Neural cell (in vitro differentiated cells): ENCODE measurements at regions not wholly inside any gene's neighbourhood (a gene's known extent, or its start where the extent isn't known, plus 50 kb on each side); places are given as distances from the start of the nearest gene placed in this dataset.

Experiments used
- H2AFZ ChIP-seq: fragments of 200-600, 300-800 bp; sonication (generic), shearing (Covaris generic); 2 replicates; pipeline ENCODE4 v1.6.0; 2014; ENCODE audit warnings: low read depth, mild to moderate bottlenecking, antibody characterized with exemption, low read length, moderate library complexity
- H3F3A ChIP-seq: fragments of 200-600 bp; shearing (Covaris generic); 2 replicates; pipeline ENCODE4 v1.6.1; 2016; ENCODE audit warnings: mild to moderate bottlenecking, moderate library complexity, mixed read lengths, antibody characterized with exemption, low read length; ENCODE audit not compliant: insufficient read depth, poor library complexity, severe bottlenecking
- H3K27ac ChIP-seq: fragments of 200-600, 300-800 bp; sonication (generic), shearing (Covaris generic); 2 replicates; pipeline ENCODE4 v1.5.1; 2014; ENCODE audit warnings: mild to moderate bottlenecking, low read length, moderate library complexity
- H3K27me3 ChIP-seq: fragments of 300-800, 200-600 bp; sonication (generic), shearing (Covaris generic); 2 replicates; pipeline ENCODE4 v1.6.0; 2014; ENCODE audit warnings: mild to moderate bottlenecking, low read depth, low read length, moderate library complexity; ENCODE audit not compliant: insufficient read depth
- H3K36me3 ChIP-seq: fragments of 300-800, 200-600 bp; sonication (generic), shearing (Covaris generic); 2 replicates; pipeline ENCODE4 v1.5.1; 2014; ENCODE audit warnings: mild to moderate bottlenecking, antibody characterized with exemption, low read length, moderate library complexity; ENCODE audit not compliant: insufficient read depth
- H3K4me2 ChIP-seq: fragments of 300-800, 200-600 bp; sonication (generic), shearing (Covaris generic); 2 replicates; pipeline ENCODE4 v1.6.0; 2014; ENCODE audit warnings: mild to moderate bottlenecking, low read length
- H3K4me3 ChIP-seq: fragments of 300-800, 200-600 bp; sonication (generic), shearing (Covaris generic); 2 replicates; pipeline ENCODE4 v1.5.1; 2014; ENCODE audit warnings: mild to moderate bottlenecking, low read length, moderate library complexity
- H3K79me2 ChIP-seq: fragments of 200-600 bp; shearing (Covaris generic); replicated peaks from 2 replicates; pipeline ENCODE4 v1.6.0; 2014; ENCODE audit warnings: mild to moderate bottlenecking, low read length, moderate library complexity; ENCODE audit not compliant: insufficient read depth
- H3K9ac ChIP-seq: fragments of 300-800, 200-600 bp; sonication (generic), shearing (Covaris generic); 2 replicates; pipeline ENCODE4 v1.6.1; 2016; ENCODE audit warnings: mild to moderate bottlenecking, low read length, mixed read lengths
- H3K9me2 ChIP-seq: fragments of 200-600 bp; shearing (Covaris generic); 2 replicates; pipeline ENCODE4 v1.6.1; 2016; ENCODE audit warnings: mild to moderate bottlenecking, low read length, mixed read lengths; ENCODE audit not compliant: insufficient read depth
- H3K9me3 ChIP-seq: fragments of 200-600, 300-800 bp; sonication (generic), shearing (Covaris generic); 2 replicates; pipeline ENCODE4 v1.6.1; 2016; ENCODE audit warnings: mild to moderate bottlenecking, mixed run types, low read length, moderate library complexity, mixed read lengths
- H4K20me1 ChIP-seq: fragments of 200-600 bp; shearing (Covaris generic); 2 replicates; pipeline ENCODE4 v1.6.1; 2016; ENCODE audit warnings: mild to moderate bottlenecking, mixed run types; ENCODE audit not compliant: insufficient read depth
- EP300 ChIP-seq: fragments of 450-650 bp; conservative IDR thresholded peaks from 2 replicates; pipeline ENCODE4 v1.6.1; 2014; ENCODE audit warnings: antibody characterized with exemption, mild to moderate bottlenecking, moderate library complexity; ENCODE audit not compliant: poor library complexity, severe bottlenecking
- EZH2 ChIP-seq: fragments of 200-600, 300-800 bp; shearing (Covaris generic), sonication (generic); IDR thresholded peaks from 2 replicates; pipeline ENCODE4 v1.6.1; 2014; ENCODE audit warnings: antibody characterized with exemption, low read length, borderline replicate concordance, mild to moderate bottlenecking; ENCODE audit not compliant: insufficient read depth, poor library complexity, severe bottlenecking
- MXI1 ChIP-seq: fragments of 450-650 bp; conservative IDR thresholded peaks from 2 replicates; pipeline ENCODE4 v1.6.1; 2014; ENCODE audit warnings: antibody characterized with exemption, mild to moderate bottlenecking; ENCODE audit not compliant: poor library complexity, severe bottlenecking
- POLR2AphosphoS5 ChIP-seq: IDR thresholded peaks from 2 replicates; pipeline ENCODE4 v1.6.1; 2012
- RAD21 ChIP-seq: fragments of 450-650 bp; conservative IDR thresholded peaks from 2 replicates; pipeline ENCODE4 v1.6.1; 2014; ENCODE audit warnings: antibody characterized with exemption, mild to moderate bottlenecking, moderate library complexity
- SMC3 ChIP-seq: fragments of 450-650 bp; conservative IDR thresholded peaks from 2 replicates; pipeline ENCODE4 v1.6.1; 2014; ENCODE audit warnings: antibody characterized with exemption, mild to moderate bottlenecking, moderate library complexity; ENCODE audit not compliant: poor library complexity
- TAF1 ChIP-seq: IDR thresholded peaks from 2 replicates; pipeline ENCODE4 v1.6.1; 2012; ENCODE audit warnings: low read depth
- TF ChIP-seq, protein P1 (sequence below): IDR thresholded peaks from 2 replicates; pipeline ENCODE4 v1.6.1; 2012; ENCODE audit warnings: borderline replicate concordance
- TF ChIP-seq, protein P2 (sequence below): fragments of 450-650 bp; IDR thresholded peaks from 2 replicates; pipeline ENCODE4 v1.5.1; 2014; ENCODE audit warnings: antibody characterized with exemption, mild to moderate bottlenecking, moderate library complexity; ENCODE audit not compliant: poor library complexity, severe bottlenecking

DNA sequence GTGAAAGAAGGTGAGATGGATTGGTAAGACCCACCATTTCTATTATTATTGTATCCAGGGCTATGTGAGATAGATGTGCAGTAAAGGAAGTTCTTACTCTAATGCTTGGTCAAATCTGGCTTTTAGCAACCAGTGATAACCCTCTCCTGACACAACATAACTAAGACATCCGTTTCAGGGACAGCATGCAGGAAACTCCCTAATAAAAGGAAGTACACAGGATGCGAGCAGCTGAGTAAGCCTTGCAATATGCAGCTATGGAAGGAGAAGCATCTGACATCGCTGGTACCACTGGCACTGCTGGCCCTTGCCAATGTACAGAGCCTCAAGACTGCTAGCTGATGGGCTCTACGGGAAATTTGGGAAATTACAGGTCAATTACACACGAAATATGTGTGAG lies 662.3 kb downstream of the NR2F2 start:
- Histone ChIP-seq H3K9me2 (no peaks in the 10 kb centered on the region), H3K27ac (no peak overlapping the region), H4K20me1 (no peaks in the 10 kb centered on the region), H2AFZ (no peak overlapping the region), H3K36me3 (no peaks in the 10 kb centered on the region), H3F3A (no peaks in the 10 kb centered on the region), H3K79me2 (no peaks in the 10 kb centered on the region), H3K27me3 (no peaks in the 10 kb centered on the region), H3K9ac (no peak overlapping the region), H3K4me2 (no peak overlapping the region), H3K9me3 (no peaks in the 10 kb centered on the region), H3K4me3 (no peak overlapping the region)
- TF ChIP-seq, protein P1, sequence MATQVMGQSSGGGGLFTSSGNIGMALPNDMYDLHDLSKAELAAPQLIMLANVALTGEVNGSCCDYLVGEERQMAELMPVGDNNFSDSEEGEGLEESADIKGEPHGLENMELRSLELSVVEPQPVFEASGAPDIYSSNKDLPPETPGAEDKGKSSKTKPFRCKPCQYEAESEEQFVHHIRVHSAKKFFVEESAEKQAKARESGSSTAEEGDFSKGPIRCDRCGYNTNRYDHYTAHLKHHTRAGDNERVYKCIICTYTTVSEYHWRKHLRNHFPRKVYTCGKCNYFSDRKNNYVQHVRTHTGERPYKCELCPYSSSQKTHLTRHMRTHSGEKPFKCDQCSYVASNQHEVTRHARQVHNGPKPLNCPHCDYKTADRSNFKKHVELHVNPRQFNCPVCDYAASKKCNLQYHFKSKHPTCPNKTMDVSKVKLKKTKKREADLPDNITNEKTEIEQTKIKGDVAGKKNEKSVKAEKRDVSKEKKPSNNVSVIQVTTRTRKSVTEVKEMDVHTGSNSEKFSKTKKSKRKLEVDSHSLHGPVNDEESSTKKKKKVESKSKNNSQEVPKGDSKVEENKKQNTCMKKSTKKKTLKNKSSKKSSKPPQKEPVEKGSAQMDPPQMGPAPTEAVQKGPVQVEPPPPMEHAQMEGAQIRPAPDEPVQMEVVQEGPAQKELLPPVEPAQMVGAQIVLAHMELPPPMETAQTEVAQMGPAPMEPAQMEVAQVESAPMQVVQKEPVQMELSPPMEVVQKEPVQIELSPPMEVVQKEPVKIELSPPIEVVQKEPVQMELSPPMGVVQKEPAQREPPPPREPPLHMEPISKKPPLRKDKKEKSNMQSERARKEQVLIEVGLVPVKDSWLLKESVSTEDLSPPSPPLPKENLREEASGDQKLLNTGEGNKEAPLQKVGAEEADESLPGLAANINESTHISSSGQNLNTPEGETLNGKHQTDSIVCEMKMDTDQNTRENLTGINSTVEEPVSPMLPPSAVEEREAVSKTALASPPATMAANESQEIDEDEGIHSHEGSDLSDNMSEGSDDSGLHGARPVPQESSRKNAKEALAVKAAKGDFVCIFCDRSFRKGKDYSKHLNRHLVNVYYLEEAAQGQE: no peak
- no peak for TF ChIP-seq MXI1
- no peak for TF ChIP-seq RAD21
- no peak for TF ChIP-seq EP300
- no peak for TF ChIP-seq POLR2AphosphoS5
- TF ChIP-seq, protein P2, sequence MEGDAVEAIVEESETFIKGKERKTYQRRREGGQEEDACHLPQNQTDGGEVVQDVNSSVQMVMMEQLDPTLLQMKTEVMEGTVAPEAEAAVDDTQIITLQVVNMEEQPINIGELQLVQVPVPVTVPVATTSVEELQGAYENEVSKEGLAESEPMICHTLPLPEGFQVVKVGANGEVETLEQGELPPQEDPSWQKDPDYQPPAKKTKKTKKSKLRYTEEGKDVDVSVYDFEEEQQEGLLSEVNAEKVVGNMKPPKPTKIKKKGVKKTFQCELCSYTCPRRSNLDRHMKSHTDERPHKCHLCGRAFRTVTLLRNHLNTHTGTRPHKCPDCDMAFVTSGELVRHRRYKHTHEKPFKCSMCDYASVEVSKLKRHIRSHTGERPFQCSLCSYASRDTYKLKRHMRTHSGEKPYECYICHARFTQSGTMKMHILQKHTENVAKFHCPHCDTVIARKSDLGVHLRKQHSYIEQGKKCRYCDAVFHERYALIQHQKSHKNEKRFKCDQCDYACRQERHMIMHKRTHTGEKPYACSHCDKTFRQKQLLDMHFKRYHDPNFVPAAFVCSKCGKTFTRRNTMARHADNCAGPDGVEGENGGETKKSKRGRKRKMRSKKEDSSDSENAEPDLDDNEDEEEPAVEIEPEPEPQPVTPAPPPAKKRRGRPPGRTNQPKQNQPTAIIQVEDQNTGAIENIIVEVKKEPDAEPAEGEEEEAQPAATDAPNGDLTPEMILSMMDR: no peak

DNA sequence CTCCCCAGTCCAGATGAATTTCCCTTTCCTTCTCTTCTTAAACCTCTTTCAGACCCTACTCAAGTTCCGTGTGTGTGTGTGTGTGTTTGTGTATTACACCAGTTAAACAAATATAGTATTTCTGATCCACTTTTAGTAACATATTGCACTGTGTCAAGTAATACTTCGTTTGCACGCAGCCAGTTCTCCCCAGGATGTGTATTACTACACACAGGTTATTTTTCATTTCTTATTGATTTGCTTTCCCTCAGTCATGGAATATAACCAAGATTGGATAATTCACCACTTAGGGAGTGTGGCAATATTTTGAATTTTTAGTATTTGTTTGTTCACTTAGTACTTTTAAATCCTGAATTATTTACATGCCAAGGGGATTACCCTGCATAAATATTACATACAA lies 667.0 kb downstream of the NR2F2 start:
- H2AFZ ChIP-seq: no peak overlapping the region
- no peaks in the 10 kb centered on the region for H3K9me2 ChIP-seq
- no peaks in the 10 kb centered on the region for H3K27me3 ChIP-seq
- no peaks in the 10 kb centered on the region for H4K20me1 ChIP-seq
- no peak for TF ChIP-seq POLR2AphosphoS5
- TF ChIP-seq MXI1: no peak
- TF ChIP-seq EP300: no peak
- TF ChIP-seq, protein P2: no peak
- TF ChIP-seq EZH2: no peak
- TF ChIP-seq, protein P1: no peak
- no peak for TF ChIP-seq TAF1
- TF ChIP-seq SMC3: no peak
- no peak for TF ChIP-seq RAD21
- H3K27ac ChIP-seq: no peak overlapping the region
- H3K79me2 ChIP-seq: no peaks in the 10 kb centered on the region
- no peaks in the 10 kb centered on the region for H3K36me3 ChIP-seq
- no peak overlapping the region for H3K4me3 ChIP-seq
- no peak overlapping the region for H3K9ac ChIP-seq
- H3K9me3 ChIP-seq: no peaks in the 10 kb centered on the region
- H3F3A ChIP-seq: no peaks in the 10 kb centered on the region
- no peak overlapping the region for H3K4me2 ChIP-seq
